Esophagus muscularis mucosa (tissue), 4 donors: ENCODE measurements at regions not wholly inside any gene's neighbourhood (a gene's known extent, or its start where the extent isn't known, plus 50 kb on each side); places are given as distances from the start of the nearest gene placed in this dataset.

Experiments
- DNase-seq: peaks from one replicate; pipeline ENCODE4 v3.0.0-alpha.2; 2017; ENCODE audit errors: extremely low spot score
- H3K27ac ChIP-seq, 4 donors: fragments of 200-600 bp; sonication (generic); replicated peaks in 1 of 4; 1 replicate in 3 of 4; 2 replicates in 1 of 4; pipeline ENCODE4 v1.5.1; 2016 to 2019; ENCODE audit warnings: mild to moderate bottlenecking in 1 of 4
- H3K27me3 ChIP-seq, 4 donors: fragments of 200-600 bp; sonication (generic); one replicate each; pipeline versions ENCODE4 v1.5.1 to v1.6.0; 2016 to 2019
- H3K36me3 ChIP-seq, 4 donors: fragments of 200-600 bp; sonication (generic); one replicate each; pipeline ENCODE4 v1.5.1; 2016 to 2019
- H3K4me1 ChIP-seq, 4 donors: fragments of 200-600 bp; sonication (generic); one replicate each; pipeline ENCODE4 v1.5.1; 2016 to 2019
- H3K4me3 ChIP-seq, 4 donors: fragments of 200-600 bp; sonication (generic); 1 replicate in 2 of 4; 2 replicates in 2 of 4; pipeline ENCODE4 v1.5.1; 2016 to 2019; ENCODE audit warnings: mild to moderate bottlenecking in 4 of 4, moderate library complexity in 1 of 4
- H3K9me3 ChIP-seq, 4 donors: fragments of 200-600 bp; sonication (generic); 1 replicate in 3 of 4; 2 replicates in 1 of 4; pipeline ENCODE4 v1.5.1; 2016 to 2019
- CTCF ChIP-seq, 3 experiments: fragments of 200-600 bp in 2 of 3; fragments of 450-650 bp in 1 of 3; sonication (generic) in 2 of 3; IDR thresholded peaks; one replicate each; pipeline ENCODE4 v1.5.1; 2017 to 2019; ENCODE audit warnings: antibody characterized with exemption in 3 of 3, mild to moderate bottlenecking in 2 of 3, moderate library complexity in 1 of 3
- EP300 ChIP-seq: sonication (generic); formaldehyde crosslinking; IDR thresholded peaks from one replicate; pipeline ENCODE4 v1.6.1; 2017; ENCODE audit warnings: antibody characterized with exemption
- POLR2A ChIP-seq: fragments of 450-650 bp; IDR thresholded peaks from one replicate; pipeline ENCODE4 v1.6.1; 2017; ENCODE audit warnings: antibody characterized with exemption, moderate library complexity, mild to moderate bottlenecking, low read depth
- POLR2AphosphoS5 ChIP-seq, 2 donors: sonication (generic); formaldehyde crosslinking; IDR thresholded peaks; one replicate each; pipeline ENCODE4 v1.6.1; 2017; ENCODE audit warnings: antibody characterized with exemption in 2 of 2
- WGBS: methylation state at CpG from one replicate; pipeline ENCODE4 v1.1.5; 2018; 5-methylcytosine and 5-hydroxymethylcytosine counted together
- intact Hi-C: fragments of 100-400 bp; cut with DNase I; formaldehyde crosslinking; loops from one replicate; pipeline ENCODE4 v1.15.1; 2023

- Histone ChIP-seq H3K27ac (no peak overlapping the region), H3K4me1 (no peaks in the 10 kb centered on the region), H3K27me3 (no peaks in the 10 kb centered on the region), H3K36me3 (no peaks in the 10 kb centered on the region), H3K4me3 (no peak overlapping the region), H3K9me3 (no peaks in the 10 kb centered on the region)
- TF ChIP-seq POLR2A (no peak), CTCF (IDR thresholded peaks at IDR 0.05) (no peak), EP300 (no peak), POLR2AphosphoS5 (IDR thresholded peaks at IDR 0.05) (no peak)
- WGBS, result 79% methylated on average over 4 of the region's 4 CpGs
- intact Hi-C loops, result no loop called here
- no peak for DNase-seq
These were observed 1632.8 kb upstream of the CELF4 start for GRCh38 chr18:39198376-39198775.

DNA sequence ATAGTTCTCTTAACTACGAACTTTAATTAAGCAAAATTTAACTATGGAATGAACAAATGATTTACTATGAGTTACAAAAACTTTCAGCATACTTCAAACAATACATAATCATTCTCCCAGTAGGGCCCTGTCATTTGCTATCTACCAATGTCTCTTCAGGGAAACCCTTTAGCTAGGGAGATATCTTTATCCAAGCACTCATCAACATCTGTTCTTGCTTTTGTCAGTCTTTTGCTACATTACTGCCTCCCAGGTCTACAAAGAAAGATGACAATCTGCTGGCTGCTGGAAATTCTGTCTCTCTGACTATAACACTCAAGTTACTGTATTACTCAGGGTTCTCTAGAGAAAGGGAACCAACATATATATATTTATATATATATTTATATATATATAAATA lies 1626.3 kb upstream of the CELF4 start:
- Histone ChIP-seq H3K27me3 (no peaks in the 10 kb centered on the region), H3K9me3 (no peaks in the 10 kb centered on the region), H3K4me3 (no peak overlapping the region), H3K27ac (no peak overlapping the region), H3K4me1 (no peaks in the 10 kb centered on the region), H3K36me3 (no peaks in the 10 kb centered on the region)
- 91% methylated on average over 1 of the region's 1 CpG for WGBS
- DNase-seq, result no peak
- TF ChIP-seq POLR2A (no peak), CTCF (IDR thresholded peaks at IDR 0.05) (no peak), EP300 (no peak), POLR2AphosphoS5 (IDR thresholded peaks at IDR 0.05) (no peak)
- intact Hi-C loops, result no loop called here

DNA sequence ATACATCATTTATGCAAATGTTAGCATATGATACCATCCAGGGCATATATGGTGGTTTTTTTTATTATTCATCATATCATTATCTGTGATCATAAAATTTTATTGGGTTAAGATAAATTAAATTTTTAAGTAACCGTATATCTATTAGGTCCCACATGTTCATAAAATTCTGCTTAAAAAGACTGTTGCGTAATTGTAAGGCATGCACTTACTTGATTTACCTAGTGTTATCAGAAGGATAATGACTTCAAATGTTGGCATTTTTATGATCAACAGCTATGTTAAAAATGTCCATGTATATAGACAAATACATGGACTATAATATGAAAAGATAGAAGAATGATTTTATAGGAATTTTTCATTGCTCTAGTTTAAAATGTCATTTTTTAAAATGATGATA lies 1625.5 kb upstream of the CELF4 start:
- no peak overlapping the region for H3K4me3 ChIP-seq
- H3K9me3 ChIP-seq, result no peaks in the 10 kb centered on the region
- intact Hi-C loops, result no loop called here
- H3K4me1 ChIP-seq, result no peaks in the 10 kb centered on the region
- H3K27me3 ChIP-seq, result no peaks in the 10 kb centered on the region
- TF ChIP-seq POLR2A, result no peak
- WGBS, result 100% methylated on average over 2 of the region's 2 CpGs
- H3K27ac ChIP-seq, result no peak overlapping the region
- H3K36me3 ChIP-seq, result no peaks in the 10 kb centered on the region
- DNase-seq, result no peak

- Histone ChIP-seq H3K36me3 (no peaks in the 10 kb centered on the region), H3K27ac (no peak overlapping the region), H3K27me3 (no peaks in the 10 kb centered on the region), H3K4me1 (no peaks in the 10 kb centered on the region), H3K4me3 (no peak overlapping the region), H3K9me3 (no peaks in the 10 kb centered on the region)
- 69% methylated on average over 2 of the region's 3 CpGs for WGBS
- intact Hi-C loops, result no loop called here
- TF ChIP-seq POLR2AphosphoS5 (IDR thresholded peaks at IDR 0.05) (no peak), POLR2A (no peak), EP300 (no peak), CTCF (IDR thresholded peaks at IDR 0.05) (no peak)
- no peak for DNase-seq
These were observed 1624.9 kb upstream of the CELF4 start for GRCh38 chr18:39190508-39190907.

DNA sequence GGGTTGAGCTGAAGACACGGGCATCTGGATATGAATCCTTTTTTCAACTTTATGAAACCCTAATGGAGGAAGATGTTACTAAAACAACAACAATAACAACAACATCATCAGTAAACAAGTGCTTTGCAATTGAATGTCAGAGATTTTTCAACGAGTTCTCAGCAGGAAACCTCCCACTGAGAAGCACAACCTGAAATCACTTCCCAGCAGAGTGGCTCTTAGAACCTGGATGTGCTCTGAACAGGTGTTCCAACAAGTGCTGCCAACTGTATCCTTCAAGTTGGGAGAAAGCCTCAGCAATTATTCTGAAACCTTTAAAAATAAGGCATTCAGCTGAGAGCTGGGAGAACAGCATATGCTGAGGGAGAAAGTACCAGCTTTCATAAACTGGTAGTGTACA lies 1622.7 kb upstream of the CELF4 start:
- no peak for DNase-seq
- Histone ChIP-seq H3K36me3 (no peaks in the 10 kb centered on the region), H3K4me1 (no peaks in the 10 kb centered on the region), H3K27me3 (no peaks in the 10 kb centered on the region), H3K9me3 (no peaks in the 10 kb centered on the region), H3K27ac (no peak overlapping the region), H3K4me3 (no peak overlapping the region)
- intact Hi-C loops, result no loop called here
- WGBS, result 83% methylated on average over 2 of the region's 2 CpGs
- TF ChIP-seq POLR2A (no peak), CTCF (IDR thresholded peaks at IDR 0.05) (no peak)
